T-helper 1 cell treated with Interleukin-12 subunit alpha and Interleukin-12 subunit beta and Interleukin-4 antibody, amounts not matched to agents 30 μg/mL and 1 μg/mL, for 36 hours (primary cell): ENCODE measurements at regions not wholly inside any gene's neighbourhood (a gene's known extent, or its start where the extent isn't known, plus 50 kb on each side); places are given as distances from the start of the nearest gene placed in this dataset.
"Not testable (repeated sequence)": the region's sequence is repeated elsewhere in the genome, so short reads cannot be mapped to it uniquely, and the experiment has no call there.

Experiments
- H3K27ac Mint-ChIP-seq: one replicate; pipeline ENCODE4 v1.8.0; 2021; ENCODE audit warnings: mild to moderate bottlenecking, mixed read lengths
- H3K27me3 Mint-ChIP-seq: one replicate; pipeline ENCODE4 v1.8.0; 2021; ENCODE audit warnings: low read depth, mixed read lengths
- H3K36me3 Mint-ChIP-seq: one replicate; pipeline ENCODE4 v1.8.0; 2021; ENCODE audit warnings: low read depth, mixed read lengths
- H3K4me1 Mint-ChIP-seq: one replicate; pipeline ENCODE4 v1.8.0; 2021; ENCODE audit warnings: low read depth, mixed read lengths
- H3K4me3 Mint-ChIP-seq: one replicate; pipeline ENCODE4 v1.8.0; 2021; ENCODE audit warnings: mild to moderate bottlenecking, moderate library complexity, mixed read lengths
- H3K9me3 Mint-ChIP-seq: one replicate; pipeline ENCODE4 v1.8.0; 2021; ENCODE audit warnings: mixed read lengths

DNA sequence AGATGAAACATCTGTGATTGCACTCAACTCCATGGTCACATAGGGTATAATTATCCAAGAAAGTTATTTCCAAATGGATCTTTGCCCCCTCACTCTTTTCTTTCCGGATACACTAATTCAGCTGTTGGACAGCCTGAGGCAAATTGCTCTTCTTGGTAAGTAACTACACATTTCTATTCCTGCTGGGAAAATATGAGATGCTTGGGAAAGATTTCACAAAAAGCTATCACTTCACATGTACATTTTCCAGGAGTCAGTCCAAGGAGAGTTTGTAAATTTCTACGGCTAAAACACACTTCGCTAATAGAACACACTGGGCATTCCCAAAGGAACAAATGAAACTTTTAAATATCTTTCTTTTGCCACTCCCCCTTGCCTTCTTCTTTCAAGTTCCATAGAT lies 123.0 kb upstream of the GRIA1 start:
- Mint-ChIP-seq H3K36me3 (no peaks in the 10 kb centered on the region), H3K27ac (no peak overlapping the region), H3K9me3 (no peaks in the 10 kb centered on the region)

DNA sequence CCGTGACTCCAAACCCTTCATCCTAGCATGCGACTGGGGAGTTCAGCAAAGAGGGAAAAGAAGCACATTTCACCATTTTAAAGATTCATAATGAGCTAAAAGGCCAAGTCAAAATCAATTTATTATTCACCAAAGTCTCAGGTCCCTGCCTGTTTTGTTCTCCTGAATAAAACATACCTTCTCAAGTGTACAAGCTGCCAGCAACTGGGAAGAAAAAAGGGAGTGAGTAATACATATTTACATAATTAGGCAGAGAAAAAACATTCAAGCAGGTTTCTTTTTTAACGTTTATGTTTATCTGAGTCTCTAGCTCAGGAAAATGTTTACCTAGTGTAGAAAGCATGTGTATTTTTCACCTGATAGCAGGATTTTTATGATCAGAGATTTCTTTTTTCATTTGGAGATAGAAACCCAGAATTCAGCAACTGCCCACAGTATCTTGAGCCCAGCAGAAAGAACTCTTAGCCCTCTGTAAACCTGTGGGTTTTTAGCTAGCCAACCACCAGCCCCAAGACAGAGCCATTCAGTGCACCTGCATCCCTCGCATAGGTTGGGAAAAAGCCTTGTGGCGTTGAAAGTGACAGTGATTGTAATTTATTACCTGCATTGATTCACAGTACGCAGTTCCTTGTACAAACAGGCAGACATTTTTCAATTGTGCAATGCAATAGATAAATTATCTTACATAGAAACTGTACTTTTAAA lies 117.9 kb upstream of the GRIA1 start:
- Mint-ChIP-seq H3K27me3 (no peaks in the 10 kb centered on the region), H3K9me3 (no peaks in the 10 kb centered on the region), H3K27ac (no peak overlapping the region), H3K4me3 (no peak overlapping the region), H3K36me3 (no peaks in the 10 kb centered on the region), H3K4me1 (no peaks in the 10 kb centered on the region)

More for the DNA sequence above, 123.0 kb upstream of the GRIA1 start:
- Mint-ChIP-seq H3K4me1 (no peaks in the 10 kb centered on the region), H3K27me3 (no peaks in the 10 kb centered on the region), H3K4me3 (no peak overlapping the region)

DNA sequence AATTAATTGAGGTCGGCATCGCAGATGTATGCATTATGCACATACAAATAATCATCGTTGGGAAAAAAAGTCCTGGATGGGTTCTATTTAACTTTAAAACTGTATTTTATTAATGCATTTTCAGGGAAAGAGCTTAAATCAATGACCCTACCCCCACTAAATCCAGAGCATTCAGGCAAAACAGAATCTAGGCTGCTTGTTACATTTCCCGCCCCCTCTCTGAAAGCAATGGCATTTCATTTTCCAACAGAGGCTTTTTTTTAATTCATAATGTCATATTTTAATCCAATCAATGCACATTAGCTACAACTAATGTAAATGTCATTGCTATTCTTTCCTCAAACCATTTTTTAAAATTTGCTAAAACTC lies 117.4 kb upstream of the GRIA1 start:
- Mint-ChIP-seq H3K9me3 (no peaks in the 10 kb centered on the region), H3K27me3 (no peaks in the 10 kb centered on the region), H3K36me3 (no peaks in the 10 kb centered on the region), H3K4me1 (no peaks in the 10 kb centered on the region), H3K4me3 (no peak overlapping the region), H3K27ac (no peak overlapping the region)

DNA sequence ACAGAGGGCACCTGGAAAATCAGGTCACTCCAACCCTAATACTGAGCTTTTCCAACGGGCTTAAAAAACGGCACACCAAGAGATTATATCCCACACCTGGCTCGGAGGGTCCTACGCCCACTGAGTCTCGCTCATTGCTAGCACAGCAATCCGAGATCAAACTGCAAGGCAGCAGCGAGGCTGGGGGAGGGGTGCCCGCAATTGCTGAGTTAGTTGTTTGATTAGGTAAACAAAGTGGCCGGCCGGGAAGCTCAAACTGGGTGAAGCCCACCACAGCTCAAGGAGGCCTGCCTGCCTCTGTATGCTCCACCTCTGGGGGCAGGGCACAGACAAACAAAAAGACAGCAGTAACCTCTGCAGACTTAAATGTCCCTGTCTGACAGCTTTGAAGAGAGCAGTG lies 108.8 kb upstream of the GRIA1 start:
- H3K36me3 Mint-ChIP-seq, H3K4me1 Mint-ChIP-seq, H3K4me3 Mint-ChIP-seq, H3K9me3 Mint-ChIP-seq, H3K27ac Mint-ChIP-seq, H3K27me3 Mint-ChIP-seq: not testable (repeated sequence)

DNA sequence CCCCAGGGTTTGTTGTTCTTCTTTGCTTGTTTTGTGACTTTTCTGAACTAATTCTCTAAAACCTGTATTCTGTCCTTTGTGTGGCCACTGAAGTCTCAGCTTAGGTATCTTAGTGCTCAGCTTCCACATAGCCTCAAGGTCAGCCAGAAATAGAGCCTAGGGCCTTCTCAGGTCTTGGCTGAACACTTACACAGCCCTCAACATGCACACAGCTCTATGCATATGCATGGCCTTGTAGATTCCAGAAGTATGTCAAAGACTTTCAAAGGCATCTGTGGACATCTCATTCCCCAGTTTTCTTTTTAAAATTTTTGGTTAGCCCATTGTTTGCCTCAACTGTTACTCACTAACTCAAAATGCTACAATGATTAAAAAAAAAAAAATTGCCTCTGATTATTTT lies 99.9 kb upstream of the GRIA1 start:
- Mint-ChIP-seq H3K27me3 (no peaks in the 10 kb centered on the region), H3K4me3 (no peak overlapping the region), H3K27ac (no peak overlapping the region), H3K36me3 (no peaks in the 10 kb centered on the region), H3K4me1 (no peaks in the 10 kb centered on the region), H3K9me3 (peaks cover 4% of the 10 kb centered on the region)

DNA sequence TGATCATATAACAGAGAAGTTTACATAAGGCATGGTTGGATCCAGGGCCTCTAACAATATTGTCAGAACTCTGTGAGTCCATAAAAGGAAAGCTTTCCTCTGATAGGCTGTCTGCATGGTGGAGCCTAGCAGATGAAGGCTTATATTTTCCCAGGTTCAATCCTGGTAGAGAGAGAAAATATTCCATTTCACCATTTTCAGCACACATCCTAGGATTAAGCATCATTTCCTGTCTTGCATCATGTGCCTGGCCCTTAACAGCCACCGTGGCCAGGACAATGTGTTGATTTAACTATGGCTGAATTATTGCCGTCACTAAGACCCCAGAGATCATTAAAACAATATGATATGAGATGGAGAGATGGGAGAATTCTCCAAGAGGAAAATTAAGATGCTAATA lies 90.9 kb upstream of the GRIA1 start:
- Mint-ChIP-seq H3K9me3 (no peaks in the 10 kb centered on the region), H3K4me1 (no peaks in the 10 kb centered on the region), H3K27ac (no peak overlapping the region)

DNA sequence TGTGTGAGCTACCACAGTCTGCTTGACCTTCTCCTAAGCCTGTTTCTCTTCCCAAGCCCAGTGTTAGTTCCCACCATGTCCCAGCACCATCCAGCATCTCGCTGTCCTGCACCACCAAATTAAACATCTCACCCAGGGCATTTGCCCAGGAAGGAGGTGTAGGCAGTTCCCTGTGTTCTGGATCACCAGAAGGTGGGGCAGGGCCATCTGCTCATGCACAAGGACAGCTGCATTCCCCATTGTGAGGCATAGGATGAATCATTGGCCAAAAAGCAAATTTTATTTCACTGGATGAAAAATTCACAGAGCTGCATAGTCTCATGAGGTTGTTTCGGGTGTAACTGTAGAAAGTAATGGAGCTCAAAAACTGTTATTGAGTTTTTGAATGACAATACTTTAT lies 89.5 kb upstream of the GRIA1 start:
- no peaks in the 10 kb centered on the region for H3K36me3 Mint-ChIP-seq

More for the DNA sequence above, 90.9 kb upstream of the GRIA1 start:
- H3K4me3 Mint-ChIP-seq: no peak overlapping the region
- no peaks in the 10 kb centered on the region for H3K27me3 Mint-ChIP-seq
- H3K36me3 Mint-ChIP-seq: no peaks in the 10 kb centered on the region

DNA sequence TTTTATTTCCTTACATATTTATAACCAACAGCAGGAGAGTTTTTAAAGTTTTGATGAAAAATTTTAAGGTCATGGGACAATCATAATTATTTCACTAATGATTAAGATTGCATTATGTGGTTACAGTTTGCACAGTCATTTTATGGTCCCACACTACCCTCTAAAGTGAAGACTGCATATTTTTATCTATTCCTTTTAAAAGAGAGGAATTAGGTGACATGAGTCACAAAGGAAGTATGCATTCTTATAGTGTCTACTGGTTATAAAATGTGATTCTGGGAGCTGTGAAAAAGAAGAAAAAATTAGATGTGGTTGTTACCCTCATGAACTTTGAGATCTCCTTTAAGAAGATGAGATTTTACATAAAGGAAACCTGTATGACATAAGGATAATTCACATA lies 87.9 kb upstream of the GRIA1 start:
- Mint-ChIP-seq H3K27me3 (no peaks in the 10 kb centered on the region), H3K27ac (no peak overlapping the region), H3K36me3 (no peaks in the 10 kb centered on the region), H3K9me3 (no peaks in the 10 kb centered on the region), H3K4me3 (no peak overlapping the region), H3K4me1 (no peaks in the 10 kb centered on the region)

More for the DNA sequence above, 89.5 kb upstream of the GRIA1 start:
- Mint-ChIP-seq H3K4me1 (no peaks in the 10 kb centered on the region), H3K9me3 (no peaks in the 10 kb centered on the region), H3K4me3 (no peak overlapping the region), H3K27me3 (no peaks in the 10 kb centered on the region), H3K27ac (no peak overlapping the region)

DNA sequence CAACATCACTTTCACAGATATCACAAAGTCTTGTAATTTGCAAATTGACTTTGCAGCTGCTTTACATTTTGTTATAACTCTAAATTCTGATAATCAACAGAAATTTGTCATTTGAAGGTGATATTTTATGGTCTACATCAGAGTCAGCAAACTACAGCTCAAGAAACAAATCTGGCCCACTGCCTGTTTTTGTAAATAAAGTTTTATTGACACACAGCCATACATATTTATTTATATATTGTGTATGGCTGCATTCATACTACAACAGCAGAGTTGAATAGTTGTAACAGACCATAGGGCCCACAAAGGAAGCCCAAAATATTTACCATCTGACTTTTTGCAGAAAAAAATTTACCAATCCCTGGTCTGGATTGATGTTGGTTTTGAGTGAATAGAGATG lies 87.0 kb upstream of the GRIA1 start:
- Mint-ChIP-seq H3K27me3 (no peaks in the 10 kb centered on the region), H3K27ac (no peak overlapping the region), H3K4me1 (no peaks in the 10 kb centered on the region), H3K9me3 (no peaks in the 10 kb centered on the region), H3K36me3 (no peaks in the 10 kb centered on the region), H3K4me3 (no peak overlapping the region)

DNA sequence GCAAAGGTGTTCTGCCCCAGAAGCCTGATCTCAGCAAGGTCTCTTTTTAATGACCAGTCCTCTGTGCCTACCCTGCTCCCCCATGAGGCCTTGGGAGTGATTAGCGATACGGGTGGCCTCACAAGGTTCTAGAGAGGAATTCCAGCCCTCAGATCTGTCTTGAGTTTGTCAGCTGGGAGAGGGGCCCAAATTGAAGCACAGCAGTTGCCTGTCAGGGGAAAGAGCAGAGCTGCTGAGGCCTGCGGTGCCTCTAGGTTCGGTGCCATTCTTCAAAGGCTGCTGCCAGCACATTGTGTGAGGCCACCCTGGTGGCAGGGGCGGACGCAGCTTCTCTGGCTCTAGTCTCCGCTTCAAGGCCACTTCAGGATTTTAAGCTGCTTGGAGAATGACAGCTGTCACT lies 85.7 kb upstream of the GRIA1 start:
- no peak overlapping the region for H3K27ac Mint-ChIP-seq
- no peaks in the 10 kb centered on the region for H3K9me3 Mint-ChIP-seq
- no peaks in the 10 kb centered on the region for H3K27me3 Mint-ChIP-seq
- H3K4me1 Mint-ChIP-seq: no peaks in the 10 kb centered on the region
- H3K36me3 Mint-ChIP-seq: no peaks in the 10 kb centered on the region
- H3K4me3 Mint-ChIP-seq: no peak overlapping the region

DNA sequence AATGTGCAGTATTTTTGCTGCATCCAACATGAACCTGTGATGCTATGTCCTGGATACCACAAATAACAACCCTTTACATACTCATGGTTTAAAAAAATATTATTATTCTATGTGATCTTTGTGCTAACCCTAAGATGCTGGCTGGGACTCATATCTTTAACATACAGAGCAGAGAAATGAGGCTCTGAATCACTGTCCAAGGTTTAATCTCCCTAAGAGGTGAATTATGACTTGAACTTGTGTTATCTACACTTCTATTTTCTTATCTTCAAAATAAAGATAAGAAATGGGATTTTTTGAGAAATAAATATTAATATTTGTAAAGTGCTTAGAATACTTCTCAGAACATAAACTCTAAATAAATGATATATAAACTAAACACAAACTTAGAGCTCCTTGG lies 68.8 kb upstream of the GRIA1 start:
- H3K4me3 Mint-ChIP-seq: no peak overlapping the region
- no peaks in the 10 kb centered on the region for H3K27me3 Mint-ChIP-seq
- peaks cover 7% of the 10 kb centered on the region for H3K9me3 Mint-ChIP-seq
- no peak overlapping the region for H3K27ac Mint-ChIP-seq
- H3K4me1 Mint-ChIP-seq: no peaks in the 10 kb centered on the region
- H3K36me3 Mint-ChIP-seq: no peaks in the 10 kb centered on the region

DNA sequence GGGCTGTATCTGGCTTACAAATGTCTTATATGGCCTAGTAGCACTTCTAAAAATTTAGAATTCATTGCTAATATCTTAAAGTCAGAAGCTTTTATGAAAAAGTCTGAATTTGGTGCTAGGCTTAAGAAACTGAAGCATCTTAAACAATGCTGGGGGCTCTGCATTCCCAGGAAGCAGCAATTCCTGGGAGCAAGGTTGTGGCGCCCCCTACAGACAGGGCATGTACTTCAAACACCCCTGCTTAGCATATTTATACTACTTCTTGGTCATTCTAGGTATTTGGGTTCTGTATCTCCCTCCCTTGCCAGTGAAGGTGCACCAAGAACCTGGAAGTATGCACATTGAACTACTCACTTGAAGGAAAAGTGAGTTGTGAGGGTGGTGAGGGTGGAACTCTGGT lies 64.6 kb upstream of the GRIA1 start:
- H3K4me1 Mint-ChIP-seq: no peaks in the 10 kb centered on the region
- H3K36me3 Mint-ChIP-seq: no peaks in the 10 kb centered on the region
- H3K9me3 Mint-ChIP-seq: peaks cover 7% of the 10 kb centered on the region
- H3K27me3 Mint-ChIP-seq: no peaks in the 10 kb centered on the region
- H3K4me3 Mint-ChIP-seq: no peak overlapping the region
- H3K27ac Mint-ChIP-seq: no peak overlapping the region

DNA sequence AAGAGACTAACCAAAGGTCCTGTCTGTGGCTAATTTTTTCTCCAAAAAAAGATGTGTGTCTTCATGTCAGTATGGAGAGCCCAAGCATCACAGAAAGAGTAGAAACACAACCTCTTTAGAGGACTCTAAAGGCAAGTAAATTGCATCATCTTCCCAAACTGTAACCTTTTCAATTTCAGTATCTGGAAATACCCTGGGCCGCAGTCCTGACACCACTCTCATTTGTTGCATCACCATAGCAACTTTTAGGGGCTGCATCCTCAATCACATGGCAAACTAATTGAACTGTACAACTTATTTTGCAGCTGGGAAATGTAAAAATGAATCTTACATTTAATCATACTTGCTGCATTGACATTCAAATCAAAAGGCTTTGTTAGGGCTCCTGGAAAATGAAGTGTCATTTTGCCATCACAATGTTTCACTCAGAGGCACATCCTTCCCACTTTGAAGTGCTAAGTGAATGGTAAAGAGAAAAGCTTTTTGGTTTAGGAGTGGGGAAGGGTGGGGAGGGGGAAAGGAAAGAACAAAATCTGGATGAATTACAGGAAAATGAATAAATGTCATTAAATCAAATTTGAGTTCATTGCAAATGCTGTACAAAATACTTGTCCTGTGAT lies 60.6 kb upstream of the GRIA1 start:
- Mint-ChIP-seq H3K4me3 (no peak overlapping the region), H3K27ac (no peak overlapping the region), H3K9me3 (peaks cover 3% of the 10 kb centered on the region), H3K36me3 (no peaks in the 10 kb centered on the region), H3K27me3 (no peaks in the 10 kb centered on the region), H3K4me1 (no peaks in the 10 kb centered on the region)

DNA sequence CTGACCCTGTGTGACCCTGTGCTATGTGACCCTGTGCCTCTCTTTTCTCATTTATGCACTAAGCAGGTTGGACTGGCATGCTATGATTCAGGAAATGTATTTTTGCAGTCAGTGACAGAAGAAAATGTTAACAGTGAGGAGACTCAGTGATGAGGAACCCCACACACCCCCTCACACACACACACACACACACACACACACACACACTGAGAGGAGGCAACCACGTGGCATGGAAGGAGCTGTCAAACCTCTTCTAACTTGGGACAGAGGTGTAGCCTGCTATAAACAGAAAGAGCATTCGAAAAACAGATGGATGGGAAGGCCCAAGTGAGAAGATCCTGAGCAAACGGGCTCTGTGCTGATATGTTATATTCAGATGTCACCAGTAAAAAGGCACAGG lies 57.9 kb upstream of the GRIA1 start:
- Mint-ChIP-seq H3K4me3 (no peak overlapping the region), H3K4me1 (no peaks in the 10 kb centered on the region), H3K27me3 (no peaks in the 10 kb centered on the region), H3K27ac (no peak overlapping the region), H3K36me3 (no peaks in the 10 kb centered on the region), H3K9me3 (peaks cover 5% of the 10 kb centered on the region)

DNA sequence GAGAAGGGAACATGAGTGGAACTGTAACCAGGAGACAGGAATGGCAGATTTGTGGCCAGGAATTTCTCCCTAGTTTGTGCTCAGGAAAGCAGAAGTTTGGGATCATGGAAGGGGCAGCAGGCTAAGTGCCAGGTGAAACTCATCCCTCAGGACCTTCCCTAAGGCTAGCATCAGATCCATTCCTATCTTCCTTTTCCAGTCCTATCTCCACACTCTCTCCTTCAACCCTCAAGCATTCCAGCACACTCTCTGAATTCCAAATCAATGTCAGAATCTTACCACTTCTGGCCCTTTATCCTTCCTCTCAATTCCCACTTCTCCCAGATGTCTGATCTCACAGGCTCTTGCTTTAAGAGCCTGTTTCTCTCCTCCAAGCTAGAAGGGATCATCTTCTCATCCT lies 53.2 kb upstream of the GRIA1 start:
- no peaks in the 10 kb centered on the region for H3K27me3 Mint-ChIP-seq
- no peaks in the 10 kb centered on the region for H3K4me1 Mint-ChIP-seq
- H3K9me3 Mint-ChIP-seq: peaks cover 5% of the 10 kb centered on the region
- no peak overlapping the region for H3K27ac Mint-ChIP-seq
- H3K36me3 Mint-ChIP-seq: no peaks in the 10 kb centered on the region
- no peak overlapping the region for H3K4me3 Mint-ChIP-seq

DNA sequence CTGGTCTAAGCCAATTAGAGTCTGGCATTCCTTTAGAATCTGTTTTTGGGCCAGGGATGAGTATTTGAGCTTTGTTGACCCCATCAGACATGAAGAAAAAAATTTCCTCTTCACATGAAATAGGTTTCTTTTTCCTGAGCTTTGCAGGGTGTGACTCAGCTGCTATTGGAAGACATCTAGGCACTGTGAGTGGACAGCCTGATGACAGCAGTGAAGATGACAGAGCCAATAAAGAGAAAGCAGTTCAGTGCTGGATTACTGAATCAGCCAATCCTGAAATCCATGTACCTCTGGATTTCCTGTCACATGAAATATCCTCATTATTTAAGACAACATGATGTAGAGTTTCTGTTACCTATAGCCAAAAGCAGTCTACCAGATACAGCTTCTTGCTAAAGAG lies 51.3 kb upstream of the GRIA1 start:
- H3K27ac Mint-ChIP-seq: no peak overlapping the region
- H3K4me1 Mint-ChIP-seq: no peaks in the 10 kb centered on the region
- no peak overlapping the region for H3K4me3 Mint-ChIP-seq
- no peaks in the 10 kb centered on the region for H3K36me3 Mint-ChIP-seq
- no peaks in the 10 kb centered on the region for H3K27me3 Mint-ChIP-seq
- peaks cover 5% of the 10 kb centered on the region for H3K9me3 Mint-ChIP-seq
